GM19452 (cell line): ENCODE measurements at regions not wholly inside any gene's neighbourhood (a gene's known extent, or its start where the extent isn't known, plus 50 kb on each side); places are given as distances from the start of the nearest gene placed in this dataset.

Experiments used
- ATAC-seq: cut with Tn5 transposase; IDR thresholded peaks from one replicate; pipeline ENCODE4 v1.9.1; 2021; ENCODE audit not compliant: unreplicated experiment

GRCh38 chr3:24639481-24640329, 145.1 kb upstream of the THRB start:
- no peak for ATAC-seq

DNA sequence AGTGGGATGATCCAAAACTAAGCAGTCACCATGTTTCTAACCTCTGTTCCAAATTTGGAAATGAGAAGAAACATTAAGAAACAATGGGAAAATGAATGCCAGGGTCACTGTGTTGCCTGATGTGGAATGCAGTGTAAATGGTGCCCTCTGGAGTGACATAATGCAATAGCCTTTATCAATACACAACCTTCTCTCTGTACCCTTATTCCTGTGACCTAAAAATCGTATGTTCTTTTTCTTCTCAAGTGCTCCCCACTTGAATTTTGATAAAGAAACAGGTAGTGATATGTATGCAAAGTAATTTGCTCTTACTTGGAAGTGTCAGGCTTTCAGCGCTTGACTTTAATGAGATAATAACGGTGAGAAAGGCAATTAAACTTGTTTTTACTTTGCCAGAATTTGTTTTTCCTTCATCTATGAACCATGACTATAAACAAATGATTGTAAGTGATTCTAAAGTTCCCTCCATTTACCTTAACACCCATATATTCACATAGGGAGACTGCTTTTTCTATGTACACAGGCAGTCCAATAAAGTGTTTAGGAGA, 145.8 kb upstream of the THRB start:
- no peak for ATAC-seq

- ATAC-seq, result no peak
These were observed 147.0 kb upstream of the THRB start for GRCh38 chr3:24641628-24642027.

GRCh38 chr3:24645047-24645446, 150.4 kb upstream of the THRB start:
- ATAC-seq, result no peak

DNA sequence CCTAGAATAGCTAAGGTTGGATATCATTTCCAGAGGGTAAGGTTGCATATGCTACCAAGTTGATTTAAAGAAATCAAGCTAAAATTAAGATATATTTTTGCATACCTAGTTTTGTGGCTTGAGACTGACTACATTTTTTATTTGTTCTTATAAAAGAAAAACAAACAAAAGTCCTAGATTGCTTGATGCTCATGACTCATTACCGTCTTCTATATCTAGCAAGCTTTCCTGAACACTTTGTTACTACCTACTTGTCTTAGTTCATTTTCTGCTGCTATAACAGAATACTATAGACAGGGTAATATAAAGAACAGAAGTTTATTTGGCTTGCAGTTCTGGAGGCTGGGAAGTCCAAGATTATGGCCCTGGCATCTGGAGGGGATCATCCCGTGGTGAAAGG, 152.1 kb upstream of the THRB start:
- no peak for ATAC-seq

DNA sequence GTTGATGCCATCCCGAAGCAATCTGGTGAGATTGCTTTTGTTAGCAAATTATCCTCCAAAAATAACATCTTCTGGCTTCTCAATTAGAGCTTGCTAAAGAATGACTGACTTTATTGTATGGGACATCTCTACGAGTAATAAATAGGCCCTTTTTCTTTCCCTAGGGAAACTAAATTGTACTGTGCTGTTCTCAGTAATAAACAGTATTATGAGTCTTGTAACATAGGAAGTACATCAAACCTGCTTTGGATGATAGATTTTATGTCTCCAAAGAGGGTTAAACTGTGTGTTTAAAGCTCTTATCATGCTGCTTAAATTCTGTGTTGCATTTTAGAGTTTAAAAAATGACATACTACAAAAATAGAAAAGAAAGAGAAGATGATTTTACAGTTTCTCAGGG, 153.4 kb upstream of the THRB start:
- no peak for ATAC-seq

GRCh38 chr3:24650839-24651238, 156.2 kb upstream of the THRB start:
- ATAC-seq, result no peak

GRCh38 chr3:24657870-24658510, 163.3 kb upstream of the THRB start:
- ATAC-seq, result no peak

DNA sequence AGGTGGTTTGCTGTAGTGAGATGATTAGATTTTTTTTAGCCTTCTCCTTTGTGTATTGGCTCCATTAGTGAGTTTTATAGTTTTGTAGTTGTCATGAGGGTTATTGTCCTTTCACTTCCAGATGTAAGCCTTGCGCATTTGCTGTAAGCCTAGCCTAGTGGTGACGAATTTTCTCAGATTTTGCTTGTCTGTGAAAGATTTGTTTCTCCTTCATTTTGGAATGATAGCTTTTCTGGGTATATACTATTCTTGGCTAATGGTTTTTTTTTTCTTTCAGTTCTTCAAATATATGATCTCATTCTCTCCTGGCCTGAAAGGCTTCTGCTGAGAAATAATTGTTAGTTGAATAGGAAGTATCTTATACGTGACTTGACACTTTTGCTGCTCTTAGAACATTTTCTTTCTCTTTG, 166.5 kb upstream of the THRB start:
- no peak for ATAC-seq

DNA sequence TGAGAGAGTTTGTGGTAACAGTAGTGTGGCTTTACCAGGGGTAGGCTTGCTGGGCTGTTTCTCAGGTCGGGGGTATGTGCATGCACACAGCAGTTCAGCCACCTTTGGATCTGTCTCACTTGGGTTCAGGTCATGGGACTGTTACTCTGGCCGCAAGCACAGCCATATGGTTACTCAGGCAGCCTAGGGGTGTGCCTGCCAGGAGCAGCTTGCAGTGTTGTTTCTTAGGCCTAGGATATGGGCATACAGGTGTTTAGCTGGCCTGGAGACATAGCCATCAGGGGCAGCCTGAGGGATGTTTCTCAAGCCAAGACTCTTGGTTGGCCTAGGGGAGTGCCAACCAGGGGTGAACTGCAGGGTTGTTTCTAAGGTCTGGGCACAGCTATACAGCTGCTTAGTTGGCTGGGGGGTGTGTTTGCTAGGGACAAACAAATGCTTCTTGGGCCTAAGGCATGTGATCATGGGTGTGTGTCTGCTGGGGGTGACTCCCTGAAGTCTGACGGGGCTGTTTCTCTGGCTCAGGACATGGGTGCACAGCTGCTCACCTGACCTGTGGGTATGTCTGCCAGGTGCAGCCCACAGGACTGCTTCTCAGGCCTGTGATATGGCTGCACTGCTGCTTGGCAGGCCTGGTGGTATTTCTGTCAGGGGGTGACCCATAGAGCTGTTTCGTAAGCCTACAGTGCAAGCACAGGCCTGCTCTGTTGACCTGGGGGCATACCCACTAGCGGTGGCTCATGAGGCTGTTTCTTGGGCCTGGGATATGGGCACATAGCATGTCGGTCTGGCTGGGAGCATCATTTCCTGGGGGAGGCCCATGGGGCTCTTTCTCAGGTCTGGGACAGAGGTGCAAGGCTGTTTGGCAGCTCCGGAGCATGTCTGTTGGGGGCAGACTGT, 168.0 kb upstream of the THRB start:
- ATAC-seq, result no peak

- ATAC-seq, result no peak
These were observed 168.8 kb upstream of the THRB start for GRCh38 chr3:24663406-24663805.

- no peak for ATAC-seq
These were observed 173.4 kb upstream of the THRB start for GRCh38 chr3:24668039-24668438.

GRCh38 chr3:24670871-24671270, 176.2 kb upstream of the THRB start:
- no peak for ATAC-seq

DNA sequence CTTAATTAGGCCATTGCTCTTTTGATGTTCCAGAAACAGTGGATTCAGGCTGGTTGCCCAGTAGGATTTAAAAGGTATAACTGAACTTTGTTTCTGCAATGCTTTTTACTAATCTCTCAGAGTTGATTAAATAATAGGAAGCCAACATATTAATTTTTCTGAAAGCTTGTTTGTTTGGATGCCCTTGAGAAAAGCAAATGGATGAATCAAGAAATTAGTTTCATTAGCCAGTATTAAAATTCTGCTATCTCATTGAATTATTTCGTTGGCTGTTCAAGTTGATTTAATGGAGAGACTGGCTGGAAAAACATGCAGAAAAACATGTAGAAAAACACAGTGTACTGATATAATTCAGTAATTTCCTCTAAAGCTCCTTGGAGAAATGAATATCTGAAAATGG, 178.9 kb upstream of the THRB start:
- no peak for ATAC-seq

- ATAC-seq, result no peak
These were observed 179.6 kb upstream of the THRB start for GRCh38 chr3:24674261-24674660.

GRCh38 chr3:24678021-24678420, 183.4 kb upstream of the THRB start:
- peak; percentile 39 for ATAC-seq

- peak; percentile 49 for ATAC-seq
These were observed 183.8 kb upstream of the THRB start for GRCh38 chr3:24678421-24678865.

- no peak for ATAC-seq
These were observed 184.8 kb upstream of the THRB start for GRCh38 chr3:24679429-24679828.

DNA sequence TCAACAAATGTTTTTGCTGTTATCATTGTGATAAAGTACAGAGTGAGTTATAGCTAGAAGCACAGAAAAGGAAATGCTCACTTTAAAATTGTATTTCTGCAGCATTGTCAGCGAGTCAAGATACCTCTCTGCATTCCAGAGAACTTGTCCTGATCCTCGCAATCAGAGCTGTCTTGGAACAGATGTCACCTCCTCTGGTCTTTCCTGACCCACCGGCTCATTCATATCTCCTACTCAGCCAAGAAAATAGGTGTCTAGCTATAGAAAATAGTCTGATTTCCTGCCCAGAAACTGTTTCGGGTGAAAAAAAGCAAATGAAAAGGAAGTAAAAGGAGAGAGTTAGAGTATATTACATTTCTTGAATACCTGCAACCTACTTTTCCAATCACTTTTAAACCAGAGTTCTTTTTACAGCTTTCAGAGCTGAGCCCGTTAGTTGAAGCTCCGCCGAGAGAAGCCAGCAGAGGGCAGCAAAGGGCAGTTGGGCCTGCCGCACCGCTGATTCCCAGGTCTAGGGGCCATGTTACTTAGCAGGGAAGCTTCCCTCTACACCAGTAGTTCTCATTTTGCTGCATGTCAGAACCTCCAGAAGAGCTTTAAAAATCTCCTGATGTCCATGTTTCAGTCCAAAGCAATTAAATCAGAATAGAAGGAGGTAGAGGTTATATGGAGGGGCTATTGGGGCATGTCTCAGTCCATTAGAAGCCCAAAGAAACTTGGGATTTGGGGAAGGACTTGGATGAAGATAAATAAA, 185.7 kb upstream of the THRB start:
- ATAC-seq, result peak; percentile 73

DNA sequence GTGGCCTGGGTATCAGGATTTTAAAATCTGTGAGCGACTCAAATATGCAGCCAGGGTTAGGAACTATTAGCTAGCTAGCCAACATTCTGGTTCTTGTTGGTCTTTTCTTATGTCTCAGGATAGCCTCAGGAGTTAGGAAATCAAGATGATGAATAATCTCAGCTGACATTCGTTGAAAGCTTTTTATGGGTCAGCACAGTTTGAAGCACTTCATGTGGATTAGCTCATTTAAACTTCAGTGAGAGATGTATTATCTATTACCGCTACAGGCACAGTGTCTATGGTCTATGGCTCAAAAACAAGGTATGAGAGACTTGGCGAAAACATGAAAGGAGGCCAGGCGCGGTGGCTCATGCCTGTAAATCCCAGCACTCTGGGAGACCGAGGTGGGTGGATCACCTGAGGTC, 187.5 kb upstream of the THRB start:
- ATAC-seq, result no peak
